ENCODE measurements at regions not wholly inside any gene's neighbourhood (a gene's known extent, or its start where the extent isn't known, plus 50 kb on each side); places are given as distances from the start of the nearest gene placed in this dataset.

- ChIA-PET POLR2A (no interaction called here), CTCF (interaction anchor here (1.0 kb wide), 1 partner anchor 58 kb away, joined by 3 read pairs; no protein-coding TSS in a partner anchor)
- TF ChIP-seq FOXA1 (IDR thresholded peaks at IDR 0.05) (no peak), HDGF (IDR thresholded peaks at IDR 0.05; ENCODE audit: borderline replicate concordance) (no peak), PKNOX1 (IDR thresholded peaks at IDR 0.05) (no peak), BHLHE40 (IDR thresholded peaks at IDR 0.05; ENCODE audit: borderline replicate concordance) (no peak), CTBP1 (IDR thresholded peaks at IDR 0.05; ENCODE audit: borderline replicate concordance) (no peak), NFRKB (IDR thresholded peaks at IDR 0.05) (no peak), ELF4 (IDR thresholded peaks at IDR 0.05) (no peak), SP1 (IDR thresholded peaks at IDR 0.05) (no peak), ARNT (IDR thresholded peaks at IDR 0.05) (no peak), FOXK2 (IDR thresholded peaks at IDR 0.05) (no peak), FOXM1 (IDR thresholded peaks at IDR 0.05; ENCODE audit: borderline replicate concordance) (no peak), LEF1 (IDR thresholded peaks at IDR 0.05; ENCODE audit: borderline replicate concordance) (no peak), TARDBP (IDR thresholded peaks at IDR 0.05) (no peak), SUZ12 (IDR thresholded peaks at IDR 0.05) (no peak), L3MBTL2 (conservative IDR thresholded peaks at IDR 0.05) (no peak), ZNF384 (IDR thresholded peaks at IDR 0.05) (no peak)
Measured at GRCh38 chr3:152516216-152516615, 247.5 kb downstream of the MBNL1 start.

GRCh38 chr3:152517502-152517901 is 248.8 kb downstream of the MBNL1 start:
- no peak for TF ChIP-seq FOXA1 (IDR thresholded peaks at IDR 0.05)
- no peak for TF ChIP-seq SUZ12 (IDR thresholded peaks at IDR 0.05)
- no peak for TF ChIP-seq PKNOX1 (IDR thresholded peaks at IDR 0.05)
- TF ChIP-seq NFRKB (IDR thresholded peaks at IDR 0.05) = no peak
- no peak for TF ChIP-seq LEF1 (IDR thresholded peaks at IDR 0.05; ENCODE audit: borderline replicate concordance)
- no peak for TF ChIP-seq ZNF384 (IDR thresholded peaks at IDR 0.05)
- no peak for TF ChIP-seq CTBP1 (IDR thresholded peaks at IDR 0.05; ENCODE audit: borderline replicate concordance)
- TF ChIP-seq ARNT (IDR thresholded peaks at IDR 0.05) = no peak
- TF ChIP-seq FOXK2 (IDR thresholded peaks at IDR 0.05) = no peak
- no peak for TF ChIP-seq TARDBP (IDR thresholded peaks at IDR 0.05)
- TF ChIP-seq BHLHE40 (IDR thresholded peaks at IDR 0.05; ENCODE audit: borderline replicate concordance) = no peak
- TF ChIP-seq SP1 (IDR thresholded peaks at IDR 0.05) = no peak
- no peak for TF ChIP-seq L3MBTL2 (conservative IDR thresholded peaks at IDR 0.05)
- TF ChIP-seq FOXM1 (IDR thresholded peaks at IDR 0.05; ENCODE audit: borderline replicate concordance) = no peak
- TF ChIP-seq HDGF (IDR thresholded peaks at IDR 0.05; ENCODE audit: borderline replicate concordance) = no peak
- TF ChIP-seq ELF4 (IDR thresholded peaks at IDR 0.05) = no peak
- no peak for DNase-seq (ENCODE audit: extremely low spot score)
- POLR2A ChIA-PET = no interaction called here
- CTCF ChIA-PET = no interaction called here

More at GRCh38 chr3:152516216-152516615, 247.5 kb downstream of the MBNL1 start:
- DNase-seq (ENCODE audit: extremely low spot score) = no peak

GRCh38 chr3:152518346-152518745 is 249.6 kb downstream of the MBNL1 start:
- TF ChIP-seq SP1 (IDR thresholded peaks at IDR 0.05) (no peak), ELF4 (IDR thresholded peaks at IDR 0.05) (no peak), NFRKB (IDR thresholded peaks at IDR 0.05) (no peak), L3MBTL2 (conservative IDR thresholded peaks at IDR 0.05) (no peak), FOXK2 (IDR thresholded peaks at IDR 0.05) (no peak), FOXM1 (IDR thresholded peaks at IDR 0.05; ENCODE audit: borderline replicate concordance) (no peak), BHLHE40 (IDR thresholded peaks at IDR 0.05; ENCODE audit: borderline replicate concordance) (no peak), HDGF (IDR thresholded peaks at IDR 0.05; ENCODE audit: borderline replicate concordance) (no peak), ARNT (IDR thresholded peaks at IDR 0.05) (no peak), LEF1 (IDR thresholded peaks at IDR 0.05; ENCODE audit: borderline replicate concordance) (no peak)
- DNase-seq (ENCODE audit: extremely low spot score) = no peak
- CTCF ChIA-PET = no interaction called here
- POLR2A ChIA-PET = no interaction called here

- CTCF ChIA-PET = no interaction called here
- TF ChIP-seq BHLHE40 (IDR thresholded peaks at IDR 0.05; ENCODE audit: borderline replicate concordance) = no peak
- TF ChIP-seq SUZ12 (IDR thresholded peaks at IDR 0.05) = no peak
- no peak for TF ChIP-seq NFRKB (IDR thresholded peaks at IDR 0.05)
- TF ChIP-seq ELF4 (IDR thresholded peaks at IDR 0.05) = no peak
- no peak for TF ChIP-seq L3MBTL2 (conservative IDR thresholded peaks at IDR 0.05)
- no peak for TF ChIP-seq CTBP1 (IDR thresholded peaks at IDR 0.05; ENCODE audit: borderline replicate concordance)
- no peak for TF ChIP-seq FOXK2 (IDR thresholded peaks at IDR 0.05)
- TF ChIP-seq FOXM1 (IDR thresholded peaks at IDR 0.05; ENCODE audit: borderline replicate concordance) = no peak
- no peak for TF ChIP-seq LEF1 (IDR thresholded peaks at IDR 0.05; ENCODE audit: borderline replicate concordance)
- POLR2A ChIA-PET = no interaction called here
- no peak for DNase-seq (ENCODE audit: extremely low spot score)
Measured at GRCh38 chr3:152519376-152519775, 250.6 kb downstream of the MBNL1 start.

- ChIA-PET POLR2A (no interaction called here), CTCF (no interaction called here)
- DNase-seq (ENCODE audit: extremely low spot score) = no peak
- TF ChIP-seq FOXM1 (IDR thresholded peaks at IDR 0.05; ENCODE audit: borderline replicate concordance) = no peak
- no peak for TF ChIP-seq HDGF (IDR thresholded peaks at IDR 0.05; ENCODE audit: borderline replicate concordance)
- TF ChIP-seq LEF1 (IDR thresholded peaks at IDR 0.05; ENCODE audit: borderline replicate concordance) = no peak
- TF ChIP-seq ARNT (IDR thresholded peaks at IDR 0.05) = no peak
- TF ChIP-seq ZNF384 (IDR thresholded peaks at IDR 0.05) = no peak
Measured at GRCh38 chr3:152522036-152522435, 253.3 kb downstream of the MBNL1 start.

- TF ChIP-seq CTBP1 (IDR thresholded peaks at IDR 0.05; ENCODE audit: borderline replicate concordance) (no peak), FOXM1 (IDR thresholded peaks at IDR 0.05; ENCODE audit: borderline replicate concordance) (no peak), L3MBTL2 (conservative IDR thresholded peaks at IDR 0.05) (no peak), HDGF (IDR thresholded peaks at IDR 0.05; ENCODE audit: borderline replicate concordance) (no peak), FOXA1 (IDR thresholded peaks at IDR 0.05) (no peak), LEF1 (IDR thresholded peaks at IDR 0.05; ENCODE audit: borderline replicate concordance) (no peak), SP1 (IDR thresholded peaks at IDR 0.05) (no peak), SUZ12 (IDR thresholded peaks at IDR 0.05) (no peak), ELF4 (IDR thresholded peaks at IDR 0.05) (no peak), PKNOX1 (IDR thresholded peaks at IDR 0.05) (no peak), NFRKB (IDR thresholded peaks at IDR 0.05) (no peak), FOXK2 (IDR thresholded peaks at IDR 0.05) (no peak), BHLHE40 (IDR thresholded peaks at IDR 0.05; ENCODE audit: borderline replicate concordance) (no peak), ARNT (IDR thresholded peaks at IDR 0.05) (no peak), TARDBP (IDR thresholded peaks at IDR 0.05) (no peak), ZNF384 (IDR thresholded peaks at IDR 0.05) (no peak)
- CTCF ChIA-PET = no interaction called here
- peak; percentile 18 for DNase-seq (ENCODE audit: extremely low spot score)
- POLR2A ChIA-PET = no interaction called here
Measured at GRCh38 chr3:152524198-152525140, 255.7 kb downstream of the MBNL1 start.
